SIG-M5 (cell line): ENCODE measurements at regions not wholly inside any gene's neighbourhood (a gene's known extent, or its start where the extent isn't known, plus 50 kb on each side); places are given as distances from the start of the nearest gene placed in this dataset.

Source experiments
- DNase-seq: peaks from one replicate; lab custom pipeline; 2025; lab: John Stamatoyannopoulos, UW

DNA sequence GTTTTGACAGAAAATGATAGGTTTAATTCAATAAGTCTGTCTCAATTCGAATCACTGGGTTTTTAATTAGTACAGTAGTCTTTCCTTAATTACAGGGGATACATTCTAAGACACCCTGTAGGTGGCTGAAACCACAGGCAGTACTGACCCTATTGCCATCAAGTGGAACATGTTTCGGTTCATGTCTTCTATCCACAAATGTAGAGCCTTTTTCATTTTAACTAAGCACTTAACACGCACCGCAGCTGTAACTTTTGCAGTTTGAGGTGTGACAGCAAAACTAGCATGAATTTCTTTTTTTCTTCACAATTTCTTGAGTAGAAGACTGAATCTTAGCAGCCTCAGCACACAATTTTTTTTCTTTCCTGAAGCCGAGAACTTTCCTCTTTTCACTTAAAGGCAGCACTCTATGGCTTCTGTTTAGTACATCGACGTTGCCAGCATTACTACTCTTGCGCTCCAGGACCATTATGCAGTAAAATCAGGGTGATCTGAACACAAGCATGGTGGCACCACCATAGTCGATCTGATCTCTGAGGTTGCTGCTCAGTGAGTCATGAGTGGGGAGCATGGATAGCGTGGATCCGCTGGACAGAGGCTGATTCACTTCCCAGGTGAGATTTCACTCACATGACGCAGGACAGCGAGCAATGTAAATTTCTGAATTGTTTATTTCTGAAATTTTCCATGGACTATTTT, 805.1 kb downstream of the RNF144A start:
- no peak for DNase-seq

DNA sequence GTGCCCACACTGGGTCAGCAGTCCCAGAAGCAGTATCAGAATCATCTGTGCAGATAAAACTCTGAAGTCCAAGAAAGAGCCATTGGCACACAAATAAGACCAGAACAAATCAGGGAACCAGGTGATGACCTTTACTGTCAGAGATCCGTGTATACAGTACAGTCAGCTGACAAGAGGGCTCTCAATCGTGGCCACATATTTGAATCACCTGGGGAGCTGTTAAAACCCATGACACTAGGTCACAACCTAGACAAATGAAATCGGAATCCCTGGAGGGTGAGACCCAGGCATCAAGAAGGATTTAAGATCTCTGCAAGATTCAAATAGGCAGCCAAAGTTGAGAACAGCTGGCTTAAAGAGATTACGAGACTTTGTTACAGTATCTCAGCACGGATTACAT, 807.1 kb downstream of the RNF144A start:
- DNase-seq = no peak

DNA sequence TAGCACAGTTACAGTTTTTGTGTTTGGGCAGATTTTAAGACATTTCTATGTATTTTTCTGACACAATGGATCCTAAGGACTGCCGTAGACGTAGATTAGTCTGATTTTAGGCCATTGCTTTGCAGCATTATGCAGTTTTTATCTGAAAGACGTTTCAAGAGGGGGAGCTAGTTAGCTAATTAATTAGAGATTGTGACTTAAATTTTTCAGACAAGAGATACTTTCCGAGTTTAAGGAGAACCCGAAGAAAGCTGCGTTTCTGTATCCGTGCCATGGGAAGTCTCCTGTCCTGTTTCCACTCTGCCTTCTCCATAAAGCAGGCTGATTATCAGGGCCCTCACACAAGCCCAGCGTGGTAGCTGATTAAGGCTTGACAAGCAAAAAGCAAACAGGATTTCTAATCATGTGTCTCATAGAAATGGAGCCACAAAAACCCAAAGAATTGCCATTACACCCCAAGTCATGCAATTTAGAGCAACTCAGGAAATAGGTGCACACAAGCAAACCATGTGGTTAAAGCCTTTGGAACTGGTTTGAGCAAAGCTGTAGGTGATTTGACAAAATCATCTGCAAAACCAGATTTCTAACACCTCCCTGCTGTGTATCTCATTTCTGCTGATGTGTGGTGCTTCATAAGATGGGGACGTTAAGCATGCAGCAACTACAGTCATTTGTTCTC, 808.1 kb downstream of the RNF144A start:
- no peak for DNase-seq

DNA sequence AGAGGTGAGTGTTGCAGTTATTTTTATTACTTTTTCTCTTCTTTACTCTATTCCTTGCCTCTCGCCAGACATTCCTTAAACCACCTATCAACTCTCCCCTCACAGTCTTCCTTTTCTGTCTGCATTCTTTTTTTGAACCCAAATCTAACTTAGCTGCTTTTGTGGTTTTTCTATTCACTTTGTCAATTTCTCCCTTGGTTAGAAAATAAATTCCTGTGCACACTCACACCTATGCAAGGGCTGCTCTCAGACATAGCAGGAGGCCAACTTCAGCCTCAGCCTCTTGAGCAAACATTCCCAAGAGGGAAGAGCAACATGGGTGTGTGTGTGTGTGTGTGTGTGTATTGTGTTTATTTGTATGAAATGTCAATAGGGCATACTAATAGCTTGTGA, 808.6 kb downstream of the RNF144A start:
- no peak for DNase-seq

DNA sequence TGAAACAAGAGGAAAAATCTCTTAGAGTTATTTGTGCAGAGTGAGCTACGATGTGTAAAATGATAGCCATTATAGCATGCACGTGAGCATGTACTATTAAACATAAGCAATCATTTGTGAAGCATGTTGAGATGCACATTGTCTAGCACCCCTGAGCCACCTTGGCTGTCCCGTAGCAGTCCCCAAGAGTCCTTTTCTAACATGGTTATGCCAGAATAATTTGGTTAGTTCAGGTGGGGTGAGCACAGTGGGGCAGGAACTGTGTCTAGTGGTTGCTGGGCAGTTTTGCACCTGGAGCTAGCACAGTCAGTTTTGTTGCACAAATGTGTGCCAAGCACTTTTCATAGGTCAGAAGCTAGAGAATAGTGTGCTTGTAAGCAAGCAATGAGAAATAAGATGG, 809.8 kb downstream of the RNF144A start:
- no peak for DNase-seq

DNA sequence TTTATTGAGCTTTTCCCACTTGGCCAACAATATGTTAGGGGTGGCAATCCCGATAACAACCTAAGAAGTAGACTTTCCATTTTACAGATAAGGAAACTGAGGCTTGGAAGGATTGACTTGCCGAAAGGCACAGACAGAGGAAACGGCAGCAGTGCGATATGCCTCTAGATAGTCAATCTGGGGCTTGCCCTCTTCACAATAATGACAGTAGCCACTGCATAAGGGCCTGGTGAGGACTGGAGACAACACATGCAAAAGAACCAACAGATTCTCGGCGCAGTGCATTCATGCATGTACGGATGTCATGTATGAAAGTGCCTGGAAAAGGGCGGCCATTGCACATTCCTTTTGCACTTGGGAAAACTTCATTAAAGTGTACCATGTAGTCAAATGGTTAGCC, 811.2 kb downstream of the RNF144A start:
- no peak for DNase-seq

DNA sequence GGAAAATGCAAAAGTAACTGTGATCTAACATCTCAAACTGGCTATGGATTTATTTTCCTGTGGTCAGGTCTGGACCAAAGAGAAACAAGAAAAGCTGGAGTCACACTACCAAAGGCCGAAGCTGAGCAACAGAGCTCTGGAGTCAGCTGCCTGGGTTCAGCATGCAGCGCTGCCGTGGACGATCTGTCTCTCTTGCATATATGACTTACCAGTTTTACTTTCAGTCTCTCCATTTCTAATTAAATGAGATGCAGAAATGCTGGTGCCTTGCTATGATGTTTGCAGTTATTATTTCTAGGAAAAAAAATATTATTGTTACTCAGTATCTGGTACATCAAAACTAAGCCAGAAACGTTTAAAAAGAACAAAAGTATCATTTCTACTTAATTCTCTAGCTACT, 813.2 kb downstream of the RNF144A start:
- no peak for DNase-seq

DNA sequence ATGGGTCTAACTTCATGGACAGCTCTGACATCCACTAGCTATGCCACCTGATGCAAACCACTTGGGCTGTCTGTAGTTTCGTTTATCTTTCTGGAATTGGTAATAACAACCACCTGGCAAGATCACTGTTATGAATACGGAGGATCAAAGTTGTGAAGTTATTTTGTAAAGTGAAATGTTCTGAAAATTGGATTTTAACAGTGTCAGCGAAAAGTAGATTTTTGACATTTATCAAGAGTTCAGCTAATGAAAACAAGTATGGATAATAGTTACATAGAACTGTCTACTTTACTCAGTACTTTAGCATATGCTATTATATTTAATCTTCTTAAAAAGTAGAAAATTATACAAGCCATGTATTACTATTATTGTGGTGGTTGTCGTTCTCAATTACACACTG, 813.8 kb downstream of the RNF144A start:
- no peak for DNase-seq

DNA sequence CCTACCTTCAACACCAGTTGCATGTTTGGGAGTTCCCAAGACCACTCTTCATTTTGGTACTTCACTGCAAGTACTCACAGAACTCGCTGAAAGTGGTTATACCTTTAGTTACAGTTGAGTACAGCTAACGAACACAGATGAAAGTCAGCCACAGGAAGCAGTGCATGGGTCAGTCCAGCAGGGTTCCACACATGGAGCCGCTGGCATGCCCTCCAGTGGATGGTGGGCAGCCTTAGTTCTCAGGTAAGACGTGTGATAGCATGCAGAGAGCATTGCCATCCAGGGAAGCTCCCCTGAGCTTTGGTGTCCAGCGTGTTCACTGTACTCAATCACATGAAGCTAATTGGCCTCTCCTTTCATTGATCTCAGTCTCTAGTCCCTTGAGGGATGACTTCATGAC, 815.3 kb downstream of the RNF144A start:
- DNase-seq = no peak

DNA sequence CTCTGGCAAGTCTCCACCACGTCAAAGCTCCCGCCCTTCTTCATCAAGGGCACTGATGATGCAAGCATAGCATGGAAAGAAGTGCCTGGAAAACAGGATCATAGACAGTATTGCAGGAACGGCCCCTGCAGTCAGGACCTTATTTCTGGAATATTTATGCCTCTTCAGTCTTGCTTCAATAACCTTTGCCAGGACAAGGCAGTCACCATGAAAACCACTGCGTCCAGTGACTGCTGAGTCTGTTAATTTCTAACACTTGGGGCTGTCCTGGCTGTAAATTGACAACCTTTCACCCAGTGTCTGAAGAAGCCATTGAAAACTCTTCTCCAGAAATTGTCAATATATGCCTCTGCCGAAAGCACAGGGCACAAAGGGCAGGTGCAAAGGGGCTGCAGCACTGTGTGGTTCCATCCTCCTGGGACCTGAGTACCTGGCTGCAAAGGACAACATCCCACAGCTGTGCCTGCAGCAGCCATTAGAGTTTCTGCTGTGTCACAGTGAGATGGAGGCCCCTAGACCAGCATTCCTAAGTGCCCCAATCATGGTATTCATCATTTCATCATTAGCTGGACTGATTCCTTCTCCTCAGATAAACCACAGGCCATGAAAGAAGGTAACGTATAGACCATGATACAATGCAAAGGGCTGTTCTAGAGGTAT, 819.6 kb downstream of the RNF144A start:
- DNase-seq = no peak

DNA sequence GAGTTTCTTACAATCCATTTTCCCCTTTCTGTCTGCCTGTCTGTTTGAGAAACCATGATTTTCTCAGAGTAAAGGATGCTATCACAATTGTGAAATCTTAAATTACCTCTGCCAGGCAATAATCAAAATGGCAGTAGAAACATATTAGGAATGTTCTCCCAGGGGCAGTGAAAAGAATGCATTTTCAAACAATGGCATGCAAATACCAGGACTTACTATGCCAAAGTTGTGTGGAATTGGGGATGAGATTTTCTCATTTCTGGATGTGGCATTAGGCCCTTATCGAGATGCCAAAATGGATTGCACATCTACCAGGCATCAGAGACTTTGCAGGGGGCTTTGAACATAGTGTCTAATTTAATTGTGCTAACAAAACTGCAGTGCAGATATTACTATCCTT, 821.4 kb downstream of the RNF144A start:
- no peak for DNase-seq

DNA sequence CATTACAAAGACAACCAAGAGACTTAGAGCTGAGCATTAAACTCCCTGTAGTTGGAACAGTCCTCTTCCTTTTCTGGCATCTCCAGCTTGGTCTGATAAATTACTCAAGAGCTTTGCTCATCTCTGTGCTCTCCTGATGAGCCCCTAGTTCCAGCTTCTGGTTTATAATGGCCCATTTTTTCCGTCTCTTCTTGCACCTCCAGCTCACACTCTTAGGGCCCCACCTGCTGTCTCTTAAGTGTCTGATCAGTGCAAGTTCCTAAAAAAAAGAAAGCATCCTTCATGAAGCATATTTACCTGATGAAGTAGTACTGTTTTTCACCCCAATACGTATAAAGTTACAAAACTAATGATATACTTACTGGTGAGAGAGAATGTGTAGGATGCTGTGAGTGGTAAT, 822.9 kb downstream of the RNF144A start:
- DNase-seq = no peak

DNA sequence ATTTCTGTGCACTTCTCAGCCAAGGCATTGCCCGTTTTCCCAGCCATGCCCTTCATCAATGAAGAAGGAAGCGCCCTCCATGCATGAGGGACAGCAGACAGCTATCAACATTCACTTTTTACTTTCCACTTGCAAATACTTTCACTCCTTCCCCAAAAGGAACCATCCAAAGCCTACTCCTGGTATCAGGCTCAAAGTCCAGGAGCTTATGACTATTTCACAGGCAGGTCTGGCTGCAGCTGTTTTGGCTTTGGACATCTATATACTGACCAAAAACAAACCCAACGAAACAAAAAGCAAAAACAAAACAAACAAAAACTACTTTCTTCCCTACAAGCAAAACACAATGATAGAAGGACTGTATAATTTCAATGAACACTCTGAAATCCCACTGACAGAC, 825.1 kb downstream of the RNF144A start:
- DNase-seq = no peak

DNA sequence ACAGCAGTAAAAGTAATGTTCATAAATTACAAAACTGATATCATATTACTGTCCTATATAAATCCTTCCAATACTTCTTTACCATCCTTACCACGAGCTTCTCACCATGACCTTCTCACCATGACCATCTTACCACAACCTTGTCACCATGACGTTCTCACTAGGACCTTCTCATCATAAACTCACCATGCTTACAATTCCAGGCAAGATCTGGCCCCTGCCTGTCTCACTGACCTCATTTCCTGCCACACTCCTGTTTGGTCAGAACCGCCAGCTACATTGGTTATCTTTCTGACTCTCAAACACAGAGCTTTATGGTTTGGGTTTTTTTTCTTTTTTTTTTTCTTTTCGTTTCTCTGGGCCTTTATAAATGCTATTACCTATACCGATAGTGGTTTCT, 827.6 kb downstream of the RNF144A start:
- no peak for DNase-seq

DNA sequence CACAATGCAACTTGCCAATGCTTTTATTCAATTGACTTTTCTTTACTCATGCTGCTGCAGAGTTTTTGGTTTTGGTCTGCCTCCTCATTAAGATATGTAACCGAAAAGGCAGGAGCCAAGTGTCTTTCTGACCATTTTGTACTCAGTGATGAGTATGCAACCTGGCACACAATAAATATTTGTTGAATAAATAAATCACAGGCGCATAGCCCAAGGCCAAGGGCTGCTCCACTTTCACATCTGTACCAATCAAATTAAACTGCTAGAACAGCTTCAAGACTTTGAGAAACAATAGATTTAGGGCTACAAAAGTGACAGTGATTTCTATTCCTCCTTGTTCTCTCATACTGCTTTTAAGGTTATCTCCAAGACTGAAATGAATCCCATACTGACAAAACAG, 828.2 kb downstream of the RNF144A start:
- no peak for DNase-seq

DNA sequence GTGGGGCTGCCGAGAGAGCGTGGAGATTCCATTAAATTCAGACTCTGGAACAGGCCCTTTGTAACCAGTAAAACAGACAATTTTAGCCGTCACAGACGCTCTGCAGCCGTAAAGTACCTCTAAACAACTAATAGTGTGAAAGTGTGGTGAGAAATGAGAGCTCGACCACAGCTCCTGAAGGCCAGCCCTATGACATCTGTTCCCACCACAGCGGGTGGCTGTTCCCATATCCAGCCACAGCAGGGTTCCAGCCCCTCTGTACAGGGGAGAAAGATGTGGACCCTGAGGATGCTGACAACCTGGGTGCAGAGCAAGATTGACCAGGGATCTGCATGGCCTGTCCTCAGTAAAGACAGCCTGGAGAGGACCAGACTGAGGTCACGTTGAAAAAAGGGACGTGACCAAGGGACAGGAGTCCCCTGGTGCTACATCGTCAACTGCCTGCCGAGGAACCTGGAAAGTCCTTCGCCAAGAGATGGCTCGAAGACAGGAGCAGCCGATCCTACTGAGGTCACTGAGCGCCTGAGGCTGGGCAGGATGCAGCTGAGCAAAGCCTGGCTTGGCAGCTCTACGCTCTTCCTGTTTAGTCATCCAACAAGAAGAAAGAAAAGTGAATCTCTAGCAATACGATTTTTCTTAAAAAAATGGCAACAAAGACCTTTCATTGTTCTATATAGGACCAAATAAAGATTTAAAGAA, 831.7 kb downstream of the RNF144A start:
- DNase-seq = no peak

DNA sequence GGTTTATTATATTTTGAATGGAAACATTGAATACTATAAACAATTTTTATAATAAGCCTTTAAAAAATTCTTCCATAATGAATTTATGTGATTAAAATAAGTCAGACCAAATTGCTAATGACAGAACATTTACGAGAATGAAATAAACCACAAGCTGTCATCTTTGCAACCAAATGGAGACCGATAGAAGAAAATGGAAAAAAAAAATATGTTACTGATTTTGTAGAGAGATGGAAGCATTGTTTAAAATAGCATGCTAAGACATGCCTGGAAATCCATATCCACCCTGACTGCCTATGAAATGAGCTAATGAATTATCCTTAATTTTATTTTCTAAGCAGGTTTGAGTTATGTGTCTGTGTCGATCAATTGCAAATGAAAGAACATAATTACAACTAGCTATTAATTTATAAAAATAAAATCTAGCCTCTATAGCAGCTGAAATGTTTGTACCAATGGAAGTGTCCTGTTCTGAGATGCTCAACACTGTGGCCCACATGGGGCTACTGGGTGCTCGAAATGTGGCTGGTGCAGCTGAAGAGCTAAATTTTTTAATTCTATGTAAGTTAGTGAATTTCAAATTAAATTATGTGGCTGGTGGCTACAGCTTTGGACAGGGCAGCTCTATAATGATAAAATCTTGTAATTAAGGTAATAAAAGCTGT, 832.8 kb downstream of the RNF144A start:
- DNase-seq = no peak

DNA sequence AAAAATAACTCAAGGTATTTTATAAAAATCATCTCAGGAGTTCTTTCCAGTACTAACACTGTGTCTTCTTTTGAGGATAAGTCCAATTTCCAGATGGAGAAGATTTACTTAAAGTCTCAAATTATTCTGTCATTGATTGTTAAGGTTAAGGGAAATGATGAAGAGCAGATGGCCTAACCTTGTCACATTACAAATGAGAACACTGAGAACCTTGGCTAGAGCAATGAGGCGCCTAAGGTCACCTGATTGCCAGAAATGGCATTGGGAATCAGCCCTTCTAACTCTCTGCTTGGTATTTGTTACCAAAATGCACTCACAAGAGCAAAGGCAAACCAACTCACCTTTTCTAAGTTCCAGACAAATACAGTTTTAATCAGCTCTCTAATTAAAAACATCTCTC, 835.1 kb downstream of the RNF144A start:
- DNase-seq = no peak

DNA sequence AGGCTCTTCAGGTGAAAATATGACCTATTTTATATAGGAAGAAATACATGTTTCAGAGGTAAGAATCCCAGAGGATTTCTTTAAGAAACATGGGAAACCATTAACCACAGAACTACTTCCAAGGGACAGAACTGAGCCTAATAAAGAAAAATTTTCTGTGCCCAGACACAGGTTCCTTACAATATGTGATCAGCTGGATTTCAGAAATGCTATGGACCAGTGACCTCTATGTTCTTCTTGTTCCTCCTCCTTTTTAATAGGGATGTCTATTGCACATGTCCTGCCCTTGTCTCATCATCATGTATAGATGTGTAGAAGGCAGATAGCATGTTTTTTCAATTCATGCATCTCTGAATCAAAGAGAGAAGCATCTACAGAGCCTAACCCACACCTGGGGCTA, 836.6 kb downstream of the RNF144A start:
- DNase-seq = no peak

DNA sequence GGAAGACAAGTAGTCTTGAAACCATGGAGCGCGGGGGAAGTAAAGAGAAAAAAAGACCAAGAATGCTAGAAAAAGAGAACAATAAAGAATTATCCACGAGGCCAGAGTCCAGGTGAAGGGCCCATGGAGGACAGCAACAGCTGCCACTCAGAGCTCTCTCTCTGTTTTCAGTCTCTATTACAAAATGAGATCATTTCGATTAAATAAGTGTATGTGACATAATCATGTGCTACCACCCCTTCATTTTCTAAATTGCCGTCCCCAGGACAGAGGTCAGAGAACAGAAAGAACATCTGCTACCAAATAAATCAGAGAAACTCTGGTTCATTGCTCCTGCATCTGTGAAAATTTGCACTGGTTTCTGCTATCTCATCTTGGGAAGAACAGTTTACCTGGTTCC, 838.7 kb downstream of the RNF144A start:
- DNase-seq = no peak

DNA sequence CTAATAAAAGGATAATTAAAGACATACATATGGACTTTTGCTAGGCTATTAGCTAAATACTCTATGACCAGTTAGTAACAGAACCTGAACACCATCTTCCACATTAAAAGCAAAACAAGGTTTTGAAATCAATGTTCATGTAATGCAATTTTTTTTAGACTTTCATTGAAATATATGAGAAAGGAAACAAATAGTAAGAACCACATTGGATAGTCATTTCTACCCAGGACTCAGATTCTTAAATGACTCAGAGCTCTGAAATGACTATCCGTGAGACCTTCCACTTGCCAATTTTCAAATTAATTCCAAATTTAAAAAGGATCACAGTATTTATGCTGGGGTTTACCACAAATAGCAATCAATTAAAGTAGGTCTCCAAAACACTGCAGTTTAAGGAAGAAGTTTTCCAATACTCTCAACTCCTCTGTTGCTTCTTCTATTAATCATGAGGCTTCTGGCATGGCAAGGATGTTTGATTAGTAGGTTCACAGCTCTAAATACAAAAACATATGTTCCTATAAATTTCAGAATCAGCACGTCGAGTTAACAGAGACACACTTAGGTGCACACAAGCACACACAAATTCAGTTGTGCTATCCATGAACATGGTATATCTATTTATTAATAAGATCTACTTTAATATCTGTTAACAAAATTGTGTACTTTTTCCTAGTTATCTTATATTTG, 841.0 kb downstream of the RNF144A start:
- no peak for DNase-seq

DNA sequence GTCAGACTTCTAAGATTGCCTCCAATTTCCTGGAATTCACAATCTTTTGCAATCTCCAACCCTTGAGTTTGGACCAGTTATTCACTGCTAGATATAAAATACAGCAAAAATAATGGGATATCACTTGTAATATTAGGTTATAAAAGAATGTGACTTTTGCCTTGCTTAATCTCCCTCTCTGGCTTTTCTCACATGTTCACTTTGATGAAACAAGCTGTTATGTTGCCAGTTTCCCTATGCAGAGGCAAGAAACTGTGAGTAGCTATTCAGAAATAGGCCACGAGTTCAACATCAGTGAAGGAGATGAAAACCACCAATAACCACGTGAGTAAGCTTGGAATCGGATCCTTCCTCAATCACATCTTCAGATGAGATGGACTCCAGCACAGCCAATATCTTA, 842.7 kb downstream of the RNF144A start:
- no peak for DNase-seq
